Vagina (tissue), 2 donors: ENCODE measurements at regions not wholly inside any gene's neighbourhood (a gene's known extent, or its start where the extent isn't known, plus 50 kb on each side); places are given as distances from the start of the nearest gene placed in this dataset.

ENCODE experiments used
- POLR2AphosphoS5 ChIP-seq, 2 donors: sonication (generic); formaldehyde crosslinking; IDR thresholded peaks; one replicate each; pipeline ENCODE4 v1.9.0; 2017; ENCODE audit warnings: antibody characterized with exemption in 2 of 2, mild to moderate bottlenecking in 2 of 2, low read depth in 1 of 2; ENCODE audit not compliant: insufficient read depth in 1 of 2
- TF ChIP-seq, protein P1 (sequence below), 3 experiments: fragments of 450-650 bp in 2 of 3; fragments of 200-600 bp in 1 of 3; sonication (generic) in 1 of 3; IDR thresholded peaks; one replicate each; pipeline ENCODE4 v1.5.1; 2017 to 2019; ENCODE audit warnings: antibody characterized with exemption in 3 of 3, mild to moderate bottlenecking in 2 of 3, moderate library complexity in 2 of 3

DNA sequence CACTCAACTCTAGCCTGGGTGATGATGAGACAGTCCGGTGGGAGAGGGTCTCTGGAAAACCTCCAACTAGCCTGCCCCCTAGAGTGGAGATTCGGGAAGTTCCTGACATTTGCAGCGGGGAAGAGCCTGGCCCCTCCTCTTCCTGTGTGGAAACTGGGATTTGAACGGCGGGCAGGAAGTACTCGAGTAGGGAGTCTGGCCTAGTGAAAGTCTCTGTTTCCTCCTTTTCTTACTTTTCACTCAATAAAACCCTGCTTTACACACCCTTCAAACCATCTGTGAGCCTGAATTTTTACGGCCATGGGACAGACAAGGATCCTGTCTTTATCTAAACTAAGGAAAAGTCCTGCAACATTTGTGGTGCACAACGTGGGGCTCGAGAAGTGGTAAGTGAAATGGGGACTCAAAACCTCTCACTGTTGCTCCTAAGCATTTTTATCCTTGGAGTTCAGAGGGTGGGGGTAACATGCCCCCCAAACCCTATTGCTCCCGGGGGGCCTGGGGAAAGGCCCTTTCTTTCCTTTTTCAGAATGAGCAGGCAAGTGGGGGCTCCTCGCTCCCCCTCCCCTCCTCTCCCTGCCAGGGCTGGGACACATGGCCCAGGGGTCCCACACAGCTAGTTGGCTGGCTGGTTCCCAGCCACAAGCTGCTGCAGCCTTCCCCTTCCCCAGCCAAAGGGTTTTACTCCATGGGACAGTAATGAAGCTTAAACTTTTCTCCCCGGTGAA lies 224.7 kb upstream of the GBE1 start:
- no peak for TF ChIP-seq POLR2AphosphoS5 (IDR thresholded peaks at IDR 0.05; ENCODE audit: insufficient read depth in 1 of 2, low read depth in 1 of 2)
- TF ChIP-seq, protein P1, sequence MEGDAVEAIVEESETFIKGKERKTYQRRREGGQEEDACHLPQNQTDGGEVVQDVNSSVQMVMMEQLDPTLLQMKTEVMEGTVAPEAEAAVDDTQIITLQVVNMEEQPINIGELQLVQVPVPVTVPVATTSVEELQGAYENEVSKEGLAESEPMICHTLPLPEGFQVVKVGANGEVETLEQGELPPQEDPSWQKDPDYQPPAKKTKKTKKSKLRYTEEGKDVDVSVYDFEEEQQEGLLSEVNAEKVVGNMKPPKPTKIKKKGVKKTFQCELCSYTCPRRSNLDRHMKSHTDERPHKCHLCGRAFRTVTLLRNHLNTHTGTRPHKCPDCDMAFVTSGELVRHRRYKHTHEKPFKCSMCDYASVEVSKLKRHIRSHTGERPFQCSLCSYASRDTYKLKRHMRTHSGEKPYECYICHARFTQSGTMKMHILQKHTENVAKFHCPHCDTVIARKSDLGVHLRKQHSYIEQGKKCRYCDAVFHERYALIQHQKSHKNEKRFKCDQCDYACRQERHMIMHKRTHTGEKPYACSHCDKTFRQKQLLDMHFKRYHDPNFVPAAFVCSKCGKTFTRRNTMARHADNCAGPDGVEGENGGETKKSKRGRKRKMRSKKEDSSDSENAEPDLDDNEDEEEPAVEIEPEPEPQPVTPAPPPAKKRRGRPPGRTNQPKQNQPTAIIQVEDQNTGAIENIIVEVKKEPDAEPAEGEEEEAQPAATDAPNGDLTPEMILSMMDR (IDR thresholded peaks at IDR 0.05), result no peak
